Liver (tissue), 8 donors: ENCODE measurements at regions not wholly inside any gene's neighbourhood (a gene's known extent, or its start where the extent isn't known, plus 50 kb on each side); places are given as distances from the start of the nearest gene placed in this dataset.

Experiments used
- DNase-seq: peaks from one replicate; pipeline ENCODE4 v3.0.0-alpha.2; 2017; ENCODE audit warnings: low spot score
- H3K27ac ChIP-seq, 2 donors: one replicate each; pipeline ENCODE4 v1.7.0; 2013; ENCODE audit warnings: inconsistent platforms in 2 of 2, low read length in 2 of 2, control low read depth in 1 of 2, low read depth in 1 of 2, mild to moderate bottlenecking in 1 of 2
- H3K27me3 ChIP-seq, 4 donors: one replicate each; pipeline versions ENCODE4 v1.6.1 to v1.7.0; 2013; ENCODE audit warnings: low read length in 3 of 4, inconsistent platforms in 1 of 4, mild to moderate bottlenecking in 1 of 4, moderate library complexity in 1 of 4; ENCODE audit not compliant: control insufficient read depth in 4 of 4, insufficient read depth in 4 of 4
- H3K36me3 ChIP-seq, 4 donors: one replicate each; pipeline versions ENCODE4 v1.6.1 to v1.7.0; 2013; ENCODE audit warnings: low read length in 3 of 4, mild to moderate bottlenecking in 3 of 4, low read depth in 1 of 4, moderate library complexity in 1 of 4; ENCODE audit not compliant: control insufficient read depth in 4 of 4, insufficient read depth in 3 of 4
- H3K4me1 ChIP-seq, 4 donors: one replicate each; pipeline versions ENCODE4 v1.6.1 to v1.7.0; 2013; ENCODE audit warnings: low read length in 3 of 4, mild to moderate bottlenecking in 3 of 4, moderate library complexity in 1 of 4; ENCODE audit not compliant: control insufficient read depth in 4 of 4, insufficient read depth in 4 of 4
- H3K4me3 ChIP-seq, 3 donors: one replicate each; pipeline versions ENCODE4 v1.6.1 to v1.7.0; 2013; ENCODE audit warnings: low read length in 3 of 3, control low read depth in 1 of 3, low read depth in 1 of 3, mild to moderate bottlenecking in 1 of 3
- H3K9ac ChIP-seq, 2 donors: one replicate each; pipeline ENCODE4 v1.7.0; 2013; ENCODE audit warnings: low read length in 2 of 2, mild to moderate bottlenecking in 2 of 2, moderate library complexity in 2 of 2, control low read depth in 1 of 2, low read depth in 1 of 2
- H3K9me3 ChIP-seq, 4 donors: one replicate each; pipeline versions ENCODE4 v1.6.1 to v1.7.0; 2013; ENCODE audit warnings: low read length in 3 of 4; ENCODE audit not compliant: control insufficient read depth in 4 of 4
- ATF3 ChIP-seq: IDR thresholded peaks from 2 replicates; pipeline ENCODE4 v1.6.1; 2016; ENCODE audit warnings: antibody characterized with exemption
- EGR1 ChIP-seq, 2 donors: IDR thresholded peaks; 2 replicates each; pipeline ENCODE4 v1.6.1; 2016 to 2018; ENCODE audit warnings: antibody characterized with exemption in 2 of 2, low read depth in 2 of 2
- FOXA1 ChIP-seq: IDR thresholded peaks from 2 replicates; pipeline ENCODE4 v1.6.1; 2016; ENCODE audit warnings: antibody characterized with exemption
- FOXA2 ChIP-seq: IDR thresholded peaks from 2 replicates; pipeline ENCODE4 v1.6.1; 2016; ENCODE audit warnings: antibody characterized with exemption
- GABPA ChIP-seq, 2 donors: IDR thresholded peaks in 1 of 2; conservative IDR thresholded peaks in 1 of 2; 2 replicates each; pipeline ENCODE4 v1.6.1; 2016; ENCODE audit warnings: antibody characterized with exemption in 2 of 2, mild to moderate bottlenecking in 1 of 2, moderate library complexity in 1 of 2
- HNF4A ChIP-seq, 2 donors: conservative IDR thresholded peaks; 2 replicates each; pipeline ENCODE4 v1.6.1; 2016; ENCODE audit warnings: antibody characterized with exemption in 2 of 2, mild to moderate bottlenecking in 2 of 2
- HNF4G ChIP-seq: IDR thresholded peaks from 2 replicates; pipeline ENCODE4 v1.6.1; 2016; ENCODE audit warnings: antibody characterized with exemption
- JUND ChIP-seq, 2 donors: IDR thresholded peaks; 2 replicates each; pipeline ENCODE4 v1.6.1; 2016; ENCODE audit warnings: antibody characterized with exemption in 2 of 2
- NR2F2 ChIP-seq: IDR thresholded peaks from 2 replicates; pipeline ENCODE4 v1.6.1; 2016; ENCODE audit warnings: antibody characterized with exemption
- RAD21 ChIP-seq, 2 donors: IDR thresholded peaks; 2 replicates each; pipeline ENCODE4 v1.6.1; 2016; ENCODE audit warnings: antibody characterized with exemption in 2 of 2, mild to moderate bottlenecking in 2 of 2
- RXRA ChIP-seq, 2 donors: IDR thresholded peaks; 2 replicates each; pipeline ENCODE4 v1.6.1; 2017 to 2018; ENCODE audit warnings: antibody characterized with exemption in 2 of 2, mild to moderate bottlenecking in 1 of 2
- SP1 ChIP-seq: IDR thresholded peaks from 2 replicates; pipeline ENCODE4 v1.6.1; 2018; ENCODE audit warnings: antibody characterized with exemption, mild to moderate bottlenecking
- TAF1 ChIP-seq: conservative IDR thresholded peaks from 2 replicates; pipeline ENCODE4 v1.6.1; 2016; ENCODE audit warnings: antibody characterized with exemption, mild to moderate bottlenecking
- YY1 ChIP-seq: IDR thresholded peaks from 2 replicates; pipeline ENCODE4 v1.6.1; 2016; ENCODE audit warnings: antibody characterized with exemption, mild to moderate bottlenecking
- ZBTB33 ChIP-seq: IDR thresholded peaks from 2 replicates; pipeline ENCODE4 v1.6.1; 2016; ENCODE audit warnings: antibody characterized with exemption
- WGBS: extraction: QIAGEN DNeasy Blood & Tissue Kit; methylation state at CpG from one replicate; pipeline ENCODE4 v1.1.7; 2013; 5-methylcytosine and 5-hydroxymethylcytosine counted together
- TF ChIP-seq, protein P1 (sequence below): IDR thresholded peaks from 2 replicates; pipeline ENCODE4 v1.6.1; 2016; ENCODE audit warnings: antibody characterized with exemption, mild to moderate bottlenecking
- TF ChIP-seq, protein P2 (sequence below): fragments of 150-350 bp; IDR thresholded peaks from 2 replicates; pipeline ENCODE4 v1.5.1; 2017; ENCODE audit warnings: improper control_type of control experiment, low read depth, low read length; ENCODE audit not compliant: missing input control
- TF ChIP-seq, protein P3 (sequence below): IDR thresholded peaks from 2 replicates; pipeline ENCODE4 v1.6.1; 2016; ENCODE audit warnings: antibody characterized with exemption
- donor health status: healthy.
- donor health status: healthy.
- donor health status: healthy.
- donor health status: healthy.
- donor health status: healthy.

GRCh38 chr20:56711018-56711417, 81.9 kb downstream of the TFAP2C start:
- H3K9me3 ChIP-seq: no peaks in the 10 kb centered on the region
- no peak overlapping the region for H3K9ac ChIP-seq
- no peaks in the 10 kb centered on the region for H3K4me1 ChIP-seq
- DNase-seq: no peak
- H3K27ac ChIP-seq: no peak overlapping the region
- TF ChIP-seq YY1 (no peak), EGR1 (IDR thresholded peaks at IDR 0.05; ENCODE audit: low read depth in 2 of 2) (no peak), HNF4G (no peak)
- TF ChIP-seq, protein P1, sequence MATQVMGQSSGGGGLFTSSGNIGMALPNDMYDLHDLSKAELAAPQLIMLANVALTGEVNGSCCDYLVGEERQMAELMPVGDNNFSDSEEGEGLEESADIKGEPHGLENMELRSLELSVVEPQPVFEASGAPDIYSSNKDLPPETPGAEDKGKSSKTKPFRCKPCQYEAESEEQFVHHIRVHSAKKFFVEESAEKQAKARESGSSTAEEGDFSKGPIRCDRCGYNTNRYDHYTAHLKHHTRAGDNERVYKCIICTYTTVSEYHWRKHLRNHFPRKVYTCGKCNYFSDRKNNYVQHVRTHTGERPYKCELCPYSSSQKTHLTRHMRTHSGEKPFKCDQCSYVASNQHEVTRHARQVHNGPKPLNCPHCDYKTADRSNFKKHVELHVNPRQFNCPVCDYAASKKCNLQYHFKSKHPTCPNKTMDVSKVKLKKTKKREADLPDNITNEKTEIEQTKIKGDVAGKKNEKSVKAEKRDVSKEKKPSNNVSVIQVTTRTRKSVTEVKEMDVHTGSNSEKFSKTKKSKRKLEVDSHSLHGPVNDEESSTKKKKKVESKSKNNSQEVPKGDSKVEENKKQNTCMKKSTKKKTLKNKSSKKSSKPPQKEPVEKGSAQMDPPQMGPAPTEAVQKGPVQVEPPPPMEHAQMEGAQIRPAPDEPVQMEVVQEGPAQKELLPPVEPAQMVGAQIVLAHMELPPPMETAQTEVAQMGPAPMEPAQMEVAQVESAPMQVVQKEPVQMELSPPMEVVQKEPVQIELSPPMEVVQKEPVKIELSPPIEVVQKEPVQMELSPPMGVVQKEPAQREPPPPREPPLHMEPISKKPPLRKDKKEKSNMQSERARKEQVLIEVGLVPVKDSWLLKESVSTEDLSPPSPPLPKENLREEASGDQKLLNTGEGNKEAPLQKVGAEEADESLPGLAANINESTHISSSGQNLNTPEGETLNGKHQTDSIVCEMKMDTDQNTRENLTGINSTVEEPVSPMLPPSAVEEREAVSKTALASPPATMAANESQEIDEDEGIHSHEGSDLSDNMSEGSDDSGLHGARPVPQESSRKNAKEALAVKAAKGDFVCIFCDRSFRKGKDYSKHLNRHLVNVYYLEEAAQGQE: no peak
- no peaks in the 10 kb centered on the region for H3K36me3 ChIP-seq
- 60% methylated on average over 6 of the region's 6 CpGs for WGBS
- no peak overlapping the region for H3K4me3 ChIP-seq
- peaks cover 0 to 3% (median 0%) of the 10 kb centered on the region in 4 donors for H3K27me3 ChIP-seq

- Histone ChIP-seq H3K27me3 (peaks cover 0 to 3% (median 0%) of the 10 kb centered on the region in 4 donors), H3K9me3 (no peaks in the 10 kb centered on the region), H3K36me3 (no peaks in the 10 kb centered on the region), H3K9ac (no peak overlapping the region), H3K4me3 (no peak overlapping the region), H3K27ac (no peak overlapping the region), H3K4me1 (no peaks in the 10 kb centered on the region)
- no peak for DNase-seq
- TF ChIP-seq SP1 (no peak), ZBTB33 (no peak), GABPA (IDR thresholded peaks at IDR 0.05 in 1 of 2, conservative IDR thresholded peaks at IDR 0.05 in 1 of 2) (no peak), YY1 (no peak), FOXA2 (no peak), EGR1 (IDR thresholded peaks at IDR 0.05; ENCODE audit: low read depth in 2 of 2) (no peak), NR2F2 (no peak), RXRA (IDR thresholded peaks at IDR 0.05) (no peak), JUND (IDR thresholded peaks at IDR 0.05) (no peak), HNF4G (no peak), ATF3 (no peak), FOXA1 (no peak), HNF4A (conservative IDR thresholded peaks at IDR 0.05) (no peak), RAD21 (IDR thresholded peaks at IDR 0.05) (no peak), TAF1 (no peak)
- TF ChIP-seq, protein P2, sequence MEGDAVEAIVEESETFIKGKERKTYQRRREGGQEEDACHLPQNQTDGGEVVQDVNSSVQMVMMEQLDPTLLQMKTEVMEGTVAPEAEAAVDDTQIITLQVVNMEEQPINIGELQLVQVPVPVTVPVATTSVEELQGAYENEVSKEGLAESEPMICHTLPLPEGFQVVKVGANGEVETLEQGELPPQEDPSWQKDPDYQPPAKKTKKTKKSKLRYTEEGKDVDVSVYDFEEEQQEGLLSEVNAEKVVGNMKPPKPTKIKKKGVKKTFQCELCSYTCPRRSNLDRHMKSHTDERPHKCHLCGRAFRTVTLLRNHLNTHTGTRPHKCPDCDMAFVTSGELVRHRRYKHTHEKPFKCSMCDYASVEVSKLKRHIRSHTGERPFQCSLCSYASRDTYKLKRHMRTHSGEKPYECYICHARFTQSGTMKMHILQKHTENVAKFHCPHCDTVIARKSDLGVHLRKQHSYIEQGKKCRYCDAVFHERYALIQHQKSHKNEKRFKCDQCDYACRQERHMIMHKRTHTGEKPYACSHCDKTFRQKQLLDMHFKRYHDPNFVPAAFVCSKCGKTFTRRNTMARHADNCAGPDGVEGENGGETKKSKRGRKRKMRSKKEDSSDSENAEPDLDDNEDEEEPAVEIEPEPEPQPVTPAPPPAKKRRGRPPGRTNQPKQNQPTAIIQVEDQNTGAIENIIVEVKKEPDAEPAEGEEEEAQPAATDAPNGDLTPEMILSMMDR: no peak
- TF ChIP-seq, protein P1: no peak
- TF ChIP-seq, protein P3, sequence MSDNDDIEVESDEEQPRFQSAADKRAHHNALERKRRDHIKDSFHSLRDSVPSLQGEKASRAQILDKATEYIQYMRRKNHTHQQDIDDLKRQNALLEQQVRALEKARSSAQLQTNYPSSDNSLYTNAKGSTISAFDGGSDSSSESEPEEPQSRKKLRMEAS: no peak
- 55% methylated on average over 10 of the region's 10 CpGs for WGBS
Observed at GRCh38 chr20:56715309-56715708, 86.2 kb downstream of the TFAP2C start.
